A549 (cell line): ENCODE measurements at regions not wholly inside any gene's neighbourhood (a gene's known extent, or its start where the extent isn't known, plus 50 kb on each side); places are given as distances from the start of the nearest gene placed in this dataset.

Source experiments
- ATAC-seq, 2 experiments: fragments of 200-7000 bp in 1 of 2; fragments of >200 bp in 1 of 2; cut with Nextera tagmentation in 1 of 2; cut with Tn5 transposase in 1 of 2; 3 replicates each; pipeline versions ENCODE4 v1.8.0 to v1.9.1; 2018 to 2020; ENCODE audit warnings: mild to moderate bottlenecking in 1 of 2, moderate library complexity in 1 of 2
- CTCF ChIA-PET: fragments of 300-600 bp; sonication (Branson Sonifier 250); formaldehyde crosslinking; extraction: SDS; loops from one replicate; lab custom pipeline; 2021; ENCODE audit warnings: antibody characterized with exemption, inconsistent platforms; lab: Yijun Ruan, JAX
- POLR2A ChIA-PET: fragments of 350-600 bp; formaldehyde crosslinking; extraction: SDS; loops from one replicate; lab custom pipeline; 2021; ENCODE audit warnings: antibody characterized with exemption, inconsistent platforms; lab: Yijun Ruan, JAX
- DNase-seq, 2 experiments: peaks; one replicate each; pipeline versions ENCODE4 v3.0.0 to v3.0.0-alpha.2; 2011 to 2016; ENCODE audit warnings: low read depth in 1 of 2, low spot score in 1 of 2
- FAIRE-seq: peaks from 2 replicates; lab custom pipeline; 2011; peaks lifted over from hg19 to GRCh38; lab: Jason Lieb, UNC
- H3K27ac ChIP-seq, 2 experiments: fragments of >200 bp; sonication (Bioruptor Twin); formaldehyde crosslinking; 3 replicates each; pipeline ENCODE4 v1.5.1; 2016 to 2017
- H3K4me1 ChIP-seq: fragments of >200 bp; sonication (Bioruptor Twin); formaldehyde crosslinking; 3 replicates; pipeline ENCODE4 v1.6.1; 2016
- H3K4me2 ChIP-seq: fragments of >200 bp; sonication (Bioruptor Twin); formaldehyde crosslinking; 3 replicates; pipeline ENCODE4 v1.6.1; 2016
- H3K4me3 ChIP-seq: fragments of >200 bp; sonication (Bioruptor Twin); formaldehyde crosslinking; 3 replicates; pipeline ENCODE4 v1.5.1; 2016
- H3K9me3 ChIP-seq: fragments of >200 bp; sonication (Bioruptor Twin); formaldehyde crosslinking; 3 replicates; pipeline ENCODE4 v1.6.1; 2016
- BHLHE40 ChIP-seq: IDR thresholded peaks from 2 replicates; pipeline ENCODE4 v1.6.1; 2012; ENCODE audit warnings: low read depth, low read length, inconsistent platforms
- CBX8 ChIP-seq: fragments of 200-600 bp; sonication (generic); IDR thresholded peaks from 2 replicates; pipeline ENCODE4 v1.6.1; 2016
- EHF ChIP-seq: fragments of 250-450 bp; sonication (Bioruptor Pico); IDR thresholded peaks from 2 replicates; pipeline ENCODE4 v1.5.0; 2020; ENCODE audit warnings: mild to moderate bottlenecking
- EP300 ChIP-seq, 2 experiments: fragments of >200 bp; sonication (Bioruptor Twin); formaldehyde crosslinking; IDR thresholded peaks; 2 replicates in 1 of 2; 3 replicates in 1 of 2; pipeline ENCODE4 v1.6.1; 2016 to 2017
- FOXS1 ChIP-seq: fragments of 250-450 bp; sonication (Bioruptor Pico); IDR thresholded peaks from 2 replicates; pipeline ENCODE4 v1.5.0; 2020; ENCODE audit warnings: mild to moderate bottlenecking, moderate library complexity
- GATA3 ChIP-seq: IDR thresholded peaks from 2 replicates; pipeline ENCODE4 v1.6.1; 2012; ENCODE audit warnings: borderline replicate concordance
- HEYL ChIP-seq: fragments of 250-450 bp; sonication (Bioruptor Pico); IDR thresholded peaks from 2 replicates; pipeline ENCODE4 v1.8.0; 2021; ENCODE audit warnings: mild to moderate bottlenecking, moderate library complexity
- HOXA7 ChIP-seq: fragments of 250-450 bp; sonication (Bioruptor Pico); IDR thresholded peaks from 2 replicates; pipeline ENCODE4 v1.5.0; 2020; ENCODE audit warnings: mild to moderate bottlenecking, moderate library complexity
- MYC ChIP-seq: IDR thresholded peaks from 2 replicates; pipeline ENCODE4 v1.6.1; 2012; ENCODE audit warnings: mild to moderate bottlenecking, inconsistent platforms, low read length, improper control_type of control experiment, borderline replicate concordance
- PHF8 ChIP-seq: fragments of 200-600 bp; sonication (generic); IDR thresholded peaks from 2 replicates; pipeline ENCODE4 v1.6.1; 2016; ENCODE audit warnings: low read depth, mild to moderate bottlenecking, antibody characterized with exemption, moderate library complexity, borderline replicate concordance
- POLR2A ChIP-seq: IDR thresholded peaks from 2 replicates; pipeline ENCODE4 v1.6.1; 2012; ENCODE audit warnings: mild to moderate bottlenecking, low read length
- RCOR1 ChIP-seq: fragments of 150-350 bp; IDR thresholded peaks from 2 replicates; pipeline ENCODE4 v1.6.1; 2014; ENCODE audit warnings: antibody characterized with exemption, low read length, low read depth
- RFX5 ChIP-seq: fragments of 450-650 bp; IDR thresholded peaks from 2 replicates; pipeline ENCODE4 v1.7.1; 2014; ENCODE audit warnings: antibody characterized with exemption, mild to moderate bottlenecking, moderate library complexity
- TFCP2L1 ChIP-seq: fragments of 250-450 bp; sonication (Bioruptor Pico); IDR thresholded peaks from 2 replicates; pipeline ENCODE4 v1.5.0; 2021; ENCODE audit warnings: mild to moderate bottlenecking
- TP53 ChIP-seq: fragments of 250-450 bp; sonication (Bioruptor Pico); IDR thresholded peaks from 2 replicates; pipeline ENCODE4 v1.5.0; 2021; ENCODE audit warnings: mild to moderate bottlenecking, moderate library complexity
- ZC3H11A ChIP-seq: fragments of 450-650 bp; IDR thresholded peaks from 2 replicates; pipeline ENCODE4 v1.6.1; 2014; ENCODE audit warnings: antibody characterized with exemption, mild to moderate bottlenecking
- ZFP36 ChIP-seq: fragments of 450-650 bp; IDR thresholded peaks from 2 replicates; pipeline ENCODE4 v1.6.1; 2014; ENCODE audit warnings: borderline replicate concordance; ENCODE audit not compliant: partially characterized antibody
- WGBS: methylation state at CpG from one replicate; pipeline ENCODE4 v1.1.6; 2017; ENCODE audit errors: missing lambda C conversion rate; 5-methylcytosine and 5-hydroxymethylcytosine counted together
- TF ChIP-seq, protein P1 (sequence below): fragments of >200 bp; sonication (Bioruptor Twin); formaldehyde crosslinking; IDR thresholded peaks from 3 replicates; pipeline ENCODE4 v1.6.1; 2016
- TF ChIP-seq, protein P2 (sequence below): fragments of 250-450 bp; sonication (Bioruptor Pico); IDR thresholded peaks from 2 replicates; pipeline ENCODE4 v1.5.0; 2021; ENCODE audit warnings: mild to moderate bottlenecking, moderate library complexity, borderline replicate concordance

DNA sequence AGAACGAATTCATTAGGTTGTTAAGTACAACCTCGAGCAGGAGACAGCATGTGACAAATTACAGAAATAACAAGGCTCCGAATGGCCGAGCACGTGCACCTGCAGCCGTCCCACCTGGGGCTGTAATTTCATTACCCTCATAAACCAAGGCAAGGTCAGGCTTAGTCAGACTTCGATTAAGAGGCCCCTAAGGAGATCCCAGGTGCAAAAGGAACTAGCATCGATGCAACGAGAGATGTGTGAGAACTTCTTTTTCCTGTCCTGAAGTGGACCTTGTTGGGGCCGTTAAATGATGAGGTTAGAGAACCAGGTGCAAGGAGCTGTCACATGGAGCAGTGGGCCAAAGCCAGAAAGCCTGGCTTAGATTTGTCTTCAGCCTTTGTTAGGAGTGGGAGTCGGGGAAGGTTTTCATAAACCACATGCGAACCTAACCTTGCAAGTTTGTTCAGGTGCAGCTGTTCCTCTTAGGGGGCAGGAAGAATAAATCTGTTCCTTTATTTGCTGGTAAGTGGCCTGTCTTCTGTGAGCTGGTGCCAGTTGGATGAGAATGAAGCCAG lies 559.9 kb upstream of the MCTP2 start:
- Histone ChIP-seq H3K4me1 (no peaks in the 10 kb centered on the region), H3K27ac (no peak overlapping the region), H3K9me3 (0 out of 3 replicates have a peak, but pooled peaks cover 3% of the 10 kb centered on the region), H3K4me2 (no peak overlapping the region)
- DNase-seq = no peak
- 9% methylated on average over 12 of the region's 12 CpGs for WGBS
- POLR2A ChIA-PET = no interaction called here
- TF ChIP-seq GATA3 (no peak), PHF8 (no peak), HOXA7 (CRISPR knock-in tag) (no peak), ZFP36 (no peak), MYC (no peak)
- TF ChIP-seq, protein P1, sequence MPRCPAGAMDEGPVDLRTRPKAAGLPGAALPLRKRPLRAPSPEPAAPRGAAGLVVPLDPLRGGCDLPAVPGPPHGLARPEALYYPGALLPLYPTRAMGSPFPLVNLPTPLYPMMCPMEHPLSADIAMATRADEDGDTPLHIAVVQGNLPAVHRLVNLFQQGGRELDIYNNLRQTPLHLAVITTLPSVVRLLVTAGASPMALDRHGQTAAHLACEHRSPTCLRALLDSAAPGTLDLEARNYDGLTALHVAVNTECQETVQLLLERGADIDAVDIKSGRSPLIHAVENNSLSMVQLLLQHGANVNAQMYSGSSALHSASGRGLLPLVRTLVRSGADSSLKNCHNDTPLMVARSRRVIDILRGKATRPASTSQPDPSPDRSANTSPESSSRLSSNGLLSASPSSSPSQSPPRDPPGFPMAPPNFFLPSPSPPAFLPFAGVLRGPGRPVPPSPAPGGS = no peak
- TF ChIP-seq, all 56 proteins: peak for 0
- ATAC-seq = no peak
- CTCF ChIA-PET = no interaction called here
- no peak overlapping the region for H3K4me3 ChIP-seq
- FAIRE-seq = no peak

DNA sequence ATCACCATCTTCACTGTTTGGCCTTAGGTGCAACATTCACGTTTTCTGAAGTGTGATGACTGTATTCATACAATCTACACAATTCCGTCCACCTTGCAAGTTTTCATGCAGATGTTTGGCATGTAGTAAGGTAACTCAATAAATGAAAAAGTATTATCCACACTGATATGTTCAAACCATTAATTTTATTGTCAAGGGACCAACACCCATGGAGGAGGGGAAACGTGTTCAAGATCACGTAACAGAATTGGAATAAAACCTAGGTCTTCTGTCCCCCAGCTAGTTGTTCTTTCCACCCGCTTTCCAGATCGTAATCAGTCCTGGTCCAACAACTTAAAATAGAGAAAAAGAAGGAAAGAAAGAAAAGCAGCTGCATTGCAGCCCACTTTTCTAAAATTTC lies 560.4 kb upstream of the MCTP2 start:
- Histone ChIP-seq H3K4me1 (no peaks in the 10 kb centered on the region), H3K4me2 (no peak overlapping the region), H3K27ac (no peak overlapping the region), H3K9me3 (0 out of 3 replicates have a peak, but pooled peaks cover 3% of the 10 kb centered on the region), H3K4me3 (no peak overlapping the region)
- DNase-seq (no peak), ATAC-seq (no peak), FAIRE-seq (peak; percentile 39)
- ChIA-PET CTCF (no interaction called here), POLR2A (no interaction called here)
- WGBS = 2% methylated on average over 6 of the region's 6 CpGs
- TF ChIP-seq TP53 (CRISPR knock-in tag) (no peak), POLR2A (no peak), TFCP2L1 (no peak), RCOR1 (no peak), HEYL (no peak), CBX8 (no peak)

DNA sequence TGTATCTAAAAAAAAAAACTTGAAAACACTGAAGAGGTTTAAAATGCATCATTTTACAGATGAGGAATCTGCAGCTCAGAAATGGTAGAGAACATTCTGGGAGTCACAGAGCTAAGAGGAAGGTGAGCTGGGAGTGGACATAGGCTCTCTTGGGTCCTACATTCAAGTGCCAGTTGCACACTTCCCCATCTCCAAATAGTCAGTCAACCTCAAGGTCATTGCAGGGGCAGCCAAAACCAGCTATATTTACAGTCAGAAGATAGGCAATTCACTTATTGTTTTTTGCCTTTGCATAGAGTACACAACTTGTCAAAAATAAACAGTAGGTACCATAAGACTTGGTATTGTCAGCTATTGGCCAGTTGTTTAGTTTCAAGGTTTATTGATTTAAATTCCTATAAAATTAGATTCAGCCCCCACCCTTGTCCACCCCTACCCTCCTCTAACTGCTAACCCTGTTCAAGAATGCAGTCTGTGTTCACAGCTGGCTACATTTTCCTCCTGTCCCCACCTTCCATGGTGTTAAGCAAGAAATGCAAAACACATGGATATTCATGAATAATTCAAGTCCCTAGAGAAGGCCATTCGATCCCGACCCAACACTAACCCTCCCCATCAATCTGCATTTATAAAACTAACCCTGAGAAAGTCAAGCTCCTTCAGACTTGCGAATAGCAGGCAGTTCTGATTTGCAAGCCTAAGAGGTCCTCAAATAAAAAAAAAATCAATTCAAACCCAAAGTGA lies 567.0 kb upstream of the MCTP2 start:
- no peak for TF ChIP-seq EP300 (IDR thresholded peaks at IDR 0.05)
- TF ChIP-seq EHF (CRISPR knock-in tag) = no peak
- TF ChIP-seq TFCP2L1 = no peak
- no peak for TF ChIP-seq RFX5
- no peak for TF ChIP-seq FOXS1 (CRISPR knock-in tag)
- no peak for TF ChIP-seq HOXA7 (CRISPR knock-in tag)
- no peak for TF ChIP-seq TP53 (CRISPR knock-in tag)
- TF ChIP-seq, protein P2, sequence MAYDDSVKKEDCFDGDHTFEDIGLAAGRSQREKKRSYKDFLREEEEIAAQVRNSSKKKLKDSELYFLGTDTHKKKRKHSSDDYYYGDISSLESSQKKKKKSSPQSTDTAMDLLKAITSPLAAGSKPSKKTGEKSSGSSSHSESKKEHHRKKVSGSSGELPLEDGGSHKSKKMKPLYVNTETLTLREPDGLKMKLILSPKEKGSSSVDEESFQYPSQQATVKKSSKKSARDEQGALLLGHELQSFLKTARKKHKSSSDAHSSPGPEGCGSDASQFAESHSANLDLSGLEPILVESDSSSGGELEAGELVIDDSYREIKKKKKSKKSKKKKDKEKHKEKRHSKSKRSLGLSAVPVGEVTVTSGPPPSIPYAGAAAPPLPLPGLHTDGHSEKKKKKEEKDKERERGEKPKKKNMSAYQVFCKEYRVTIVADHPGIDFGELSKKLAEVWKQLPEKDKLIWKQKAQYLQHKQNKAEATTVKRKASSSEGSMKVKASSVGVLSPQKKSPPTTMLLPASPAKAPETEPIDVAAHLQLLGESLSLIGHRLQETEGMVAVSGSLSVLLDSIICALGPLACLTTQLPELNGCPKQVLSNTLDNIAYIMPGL (CRISPR knock-in tag) = no peak
- no peak for TF ChIP-seq ZC3H11A
- no peak for TF ChIP-seq BHLHE40
- no peaks in the 10 kb centered on the region for H3K4me1 ChIP-seq
- WGBS = under 1% methylated on average over 3 of the region's 3 CpGs
- CTCF ChIA-PET = interaction anchor here (0.6 to 1.4 kb wide), 3 partner anchors 9 to 186 kb away, joined by 3 read pairs; no protein-coding TSS in a partner anchor
- ATAC-seq (no peak), FAIRE-seq (no peak), DNase-seq (no peak)
- H3K27ac ChIP-seq = no peak overlapping the region
- H3K4me3 ChIP-seq = no peak overlapping the region
- no peaks in the 10 kb centered on the region for H3K9me3 ChIP-seq
- POLR2A ChIA-PET = no interaction called here
- no peak overlapping the region for H3K4me2 ChIP-seq
